ENCODE measurements at regions not wholly inside any gene's neighbourhood (a gene's known extent, or its start where the extent isn't known, plus 50 kb on each side); places are given as distances from the start of the nearest gene placed in this dataset.

- Histone ChIP-seq H3K9me3 (ENCODE audit: severe bottlenecking) (peaks cover 2% of the 10 kb centered on the region), H3K27ac (no peak overlapping the region), H3K36me3 (no peaks in the 10 kb centered on the region), H3K4me3 (ENCODE audit: low read depth, low read length) (no peak overlapping the region), H3K27me3 (ENCODE audit: insufficient read depth, low read depth, severe bottlenecking) (no peaks in the 10 kb centered on the region)
- DNase-seq = no peak
- TF ChIP-seq CTCF (IDR thresholded peaks at IDR 0.05; ENCODE audit: low read depth, low read length) = no peak
Measured at GRCh38 chr1:218557731-218558130, 212.6 kb downstream of the TGFB2 start.

GRCh38 chr1:218558271-218558810, 213.2 kb downstream of the TGFB2 start:
- no peak for TF ChIP-seq CTCF (IDR thresholded peaks at IDR 0.05; ENCODE audit: low read depth, low read length)
- Histone ChIP-seq H3K36me3 (no peaks in the 10 kb centered on the region), H3K27me3 (ENCODE audit: insufficient read depth, low read depth, severe bottlenecking) (no peaks in the 10 kb centered on the region), H3K27ac (no peak overlapping the region), H3K4me3 (ENCODE audit: low read depth, low read length) (no peak overlapping the region), H3K9me3 (ENCODE audit: severe bottlenecking) (peaks cover 2% of the 10 kb centered on the region)
- DNase-seq = no peak

GRCh38 chr1:218565377-218565776, 220.2 kb downstream of the TGFB2 start:
- no peak overlapping the region for H3K4me3 ChIP-seq (ENCODE audit: low read depth, low read length)
- no peaks in the 10 kb centered on the region for H3K36me3 ChIP-seq
- DNase-seq = no peak
- H3K9me3 ChIP-seq (ENCODE audit: severe bottlenecking) = peaks cover under 1% of the 10 kb centered on the region
- H3K27me3 ChIP-seq (ENCODE audit: insufficient read depth, low read depth, severe bottlenecking) = no peaks in the 10 kb centered on the region
- no peak overlapping the region for H3K27ac ChIP-seq
- no peak for TF ChIP-seq CTCF (IDR thresholded peaks at IDR 0.05; ENCODE audit: low read depth, low read length)

- no peak overlapping the region for H3K27ac ChIP-seq
- no peak for DNase-seq
- no peaks in the 10 kb centered on the region for H3K27me3 ChIP-seq (ENCODE audit: insufficient read depth, low read depth, severe bottlenecking)
- no peak overlapping the region for H3K4me3 ChIP-seq (ENCODE audit: low read depth, low read length)
- TF ChIP-seq CTCF (IDR thresholded peaks at IDR 0.05; ENCODE audit: low read depth, low read length) = no peak
- H3K9me3 ChIP-seq (ENCODE audit: severe bottlenecking) = no peaks in the 10 kb centered on the region
- no peaks in the 10 kb centered on the region for H3K36me3 ChIP-seq
Measured at GRCh38 chr1:218568962-218569550, 223.9 kb downstream of the TGFB2 start.

- no peaks in the 10 kb centered on the region for H3K9me3 ChIP-seq (ENCODE audit: severe bottlenecking)
- no peak for TF ChIP-seq CTCF (IDR thresholded peaks at IDR 0.05; ENCODE audit: low read depth, low read length)
- no peak overlapping the region for H3K27ac ChIP-seq
- no peaks in the 10 kb centered on the region for H3K36me3 ChIP-seq
- H3K27me3 ChIP-seq (ENCODE audit: insufficient read depth, low read depth, severe bottlenecking) = no peaks in the 10 kb centered on the region
- H3K4me3 ChIP-seq (ENCODE audit: low read depth, low read length) = no peak overlapping the region
- DNase-seq = no peak
Measured at GRCh38 chr1:218570456-218570855, 225.3 kb downstream of the TGFB2 start.

GRCh38 chr1:218571491-218571890, 226.4 kb downstream of the TGFB2 start:
- no peak overlapping the region for H3K27ac ChIP-seq
- DNase-seq = no peak

More at GRCh38 chr1:218571491-218571890, 226.4 kb downstream of the TGFB2 start:
- Histone ChIP-seq H3K27me3 (ENCODE audit: insufficient read depth, low read depth, severe bottlenecking) (no peaks in the 10 kb centered on the region), H3K4me3 (ENCODE audit: low read depth, low read length) (no peak overlapping the region), H3K36me3 (no peaks in the 10 kb centered on the region), H3K9me3 (ENCODE audit: severe bottlenecking) (no peaks in the 10 kb centered on the region)
- TF ChIP-seq CTCF (IDR thresholded peaks at IDR 0.05; ENCODE audit: low read depth, low read length) = no peak
